WTC11 (cell line): ENCODE measurements at regions not wholly inside any gene's neighbourhood (a gene's known extent, or its start where the extent isn't known, plus 50 kb on each side); places are given as distances from the start of the nearest gene placed in this dataset.

Experiments used
- ATAC-seq: fragments of 200-7000 bp; cut with Tn5 transposase; 2 replicates; pipeline ENCODE4 v1.10.0; 2021; ENCODE audit warnings: mild to moderate bottlenecking, moderate library complexity
- CTCF ChIA-PET: fragments of 300-600 bp; sonication (Branson Sonifier 250); formaldehyde crosslinking; loops from one replicate; lab custom pipeline; 2021; ENCODE audit warnings: antibody characterized with exemption; lab: Charles Lee
- POLR2A ChIA-PET: fragments of 350-600 bp; sonication (Branson Sonifier 250); formaldehyde crosslinking; loops from one replicate; lab custom pipeline; 2021; ENCODE audit warnings: antibody characterized with exemption; lab: Charles Lee
- DNase-seq: peaks from one replicate; pipeline ENCODE4 v3.0.0; 2021; ENCODE audit warnings: low spot score
- H3K27ac Mint-ChIP-seq: 2 replicates; pipeline ENCODE4 v1.8.0; 2021; ENCODE audit warnings: mixed read lengths
- H3K27me3 Mint-ChIP-seq: 2 replicates; pipeline ENCODE4 v1.8.0; 2021; ENCODE audit warnings: low read depth, mild to moderate bottlenecking, moderate library complexity, mixed read lengths
- H3K36me3 Mint-ChIP-seq: 2 replicates; pipeline ENCODE4 v1.8.0; 2021; ENCODE audit warnings: mixed read lengths
- H3K4me1 Mint-ChIP-seq: 2 replicates; pipeline ENCODE4 v1.8.0; 2022; ENCODE audit warnings: mixed read lengths
- H3K4me3 Mint-ChIP-seq: 2 replicates; pipeline ENCODE4 v1.8.0; 2021; ENCODE audit warnings: mild to moderate bottlenecking, moderate library complexity, mixed read lengths
- H3K9me3 Mint-ChIP-seq: 2 replicates; pipeline ENCODE4 v1.8.0; 2021; ENCODE audit warnings: mixed read lengths
- ARID4B ChIP-seq: sonication (generic); formaldehyde crosslinking; IDR thresholded peaks from 2 replicates; pipeline ENCODE4 v1.8.0; 2023; ENCODE audit warnings: missing genetic modification reagents, mild to moderate bottlenecking, borderline replicate concordance
- ATF1 ChIP-seq: sonication (generic); formaldehyde crosslinking; IDR thresholded peaks from 2 replicates; pipeline ENCODE4 v1.8.1; 2023; ENCODE audit warnings: mild to moderate bottlenecking, moderate library complexity, missing genetic modification reagents
- ATF2 ChIP-seq: sonication (generic); formaldehyde crosslinking; IDR thresholded peaks from 2 replicates; pipeline ENCODE4 v1.8.1; 2022; ENCODE audit warnings: low read depth, missing genetic modification reagents, borderline replicate concordance
- ATF6 ChIP-seq: sonication (generic); formaldehyde crosslinking; IDR thresholded peaks from 2 replicates; pipeline ENCODE4 v1.8.1; 2023; ENCODE audit warnings: mild to moderate bottlenecking, missing genetic modification reagents
- FOXJ3 ChIP-seq: sonication (generic); formaldehyde crosslinking; IDR thresholded peaks from 2 replicates; pipeline ENCODE4 v1.9.0; 2021; ENCODE audit warnings: missing genetic modification reagents, mild to moderate bottlenecking, borderline replicate concordance
- FOXP4 ChIP-seq: sonication (generic); formaldehyde crosslinking; IDR thresholded peaks from 2 replicates; pipeline ENCODE4 v1.8.0; 2022; ENCODE audit warnings: mild to moderate bottlenecking, missing genetic modification reagents
- NR2C2 ChIP-seq: sonication (generic); formaldehyde crosslinking; IDR thresholded peaks from 2 replicates; pipeline ENCODE4 v1.8.0; 2022; ENCODE audit warnings: mild to moderate bottlenecking, missing genetic modification reagents
- OVOL2 ChIP-seq: fragments of 250-450 bp; sonication (Bioruptor Pico); IDR thresholded peaks from 2 replicates; pipeline ENCODE4 v1.9.0; 2021; ENCODE audit warnings: mild to moderate bottlenecking, borderline replicate concordance
- PREB ChIP-seq: sonication (generic); formaldehyde crosslinking; IDR thresholded peaks from 2 replicates; pipeline ENCODE4 v1.8.1; 2022; ENCODE audit warnings: mild to moderate bottlenecking, missing genetic modification reagents, moderate library complexity, borderline replicate concordance
- RELA ChIP-seq: sonication (generic); formaldehyde crosslinking; IDR thresholded peaks from 2 replicates; pipeline ENCODE4 v1.8.1; 2022; ENCODE audit warnings: missing genetic modification reagents, mild to moderate bottlenecking, borderline replicate concordance
- RORB ChIP-seq: fragments of 250-450 bp; sonication (Bioruptor Pico); IDR thresholded peaks from 2 replicates; pipeline ENCODE4 v1.9.0; 2021; ENCODE audit warnings: mild to moderate bottlenecking
- SMAD3 ChIP-seq: sonication (generic); formaldehyde crosslinking; IDR thresholded peaks from 2 replicates; pipeline ENCODE4 v1.8.0; 2022; ENCODE audit warnings: missing genetic modification reagents, mild to moderate bottlenecking, borderline replicate concordance
- SOX15 ChIP-seq: fragments of 250-450 bp; sonication (Bioruptor Pico); IDR thresholded peaks from 2 replicates; pipeline ENCODE4 v1.9.0; 2021; ENCODE audit warnings: mild to moderate bottlenecking
- TEAD4 ChIP-seq: sonication (generic); formaldehyde crosslinking; IDR thresholded peaks from 2 replicates; pipeline ENCODE4 v1.8.0; 2022; ENCODE audit warnings: mild to moderate bottlenecking, missing genetic modification reagents
- TP53 ChIP-seq: sonication (generic); formaldehyde crosslinking; IDR thresholded peaks from 2 replicates; pipeline ENCODE4 v1.8.1; 2023; ENCODE audit warnings: mild to moderate bottlenecking, missing genetic modification reagents
- ZNF317 ChIP-seq: sonication (generic); formaldehyde crosslinking; IDR thresholded peaks from 2 replicates; pipeline ENCODE4 v1.8.1; 2023; ENCODE audit warnings: low read depth, mild to moderate bottlenecking, moderate library complexity, missing genetic modification reagents, borderline replicate concordance
- TF ChIP-seq, protein P1 (sequence below): sonication (generic); formaldehyde crosslinking; IDR thresholded peaks from 2 replicates; pipeline ENCODE4 v1.8.1; 2023; ENCODE audit warnings: mild to moderate bottlenecking, moderate library complexity, missing genetic modification reagents
- TF ChIP-seq, protein P2 (sequence below): sonication (generic); formaldehyde crosslinking; IDR thresholded peaks from 2 replicates; pipeline ENCODE4 v1.8.0; 2022; ENCODE audit warnings: mild to moderate bottlenecking, missing genetic modification reagents
- TF ChIP-seq, protein P3 (sequence below): fragments of 250-450 bp; sonication (Bioruptor Pico); IDR thresholded peaks from 2 replicates; pipeline ENCODE4 v1.9.0; 2021; ENCODE audit warnings: mild to moderate bottlenecking

GRCh38 chr2:144572977-144573376 lies 53.1 kb upstream of the ZEB2 start:
- TF ChIP-seq TP53, result no peak
- TF ChIP-seq TEAD4 (CRISPR knock-in tag), result no peak
- no peak for TF ChIP-seq ATF1 (CRISPR knock-in tag)
- no peak for TF ChIP-seq ATF2
- no peak for TF ChIP-seq FOXJ3 (CRISPR knock-in tag)
- no peak for TF ChIP-seq FOXP4 (CRISPR knock-in tag)
- no peak for TF ChIP-seq SOX15 (CRISPR knock-in tag)
- no peak for TF ChIP-seq PREB (CRISPR knock-in tag)
- no peak for TF ChIP-seq OVOL2 (CRISPR knock-in tag)
- TF ChIP-seq RELA, result no peak
- no peak for TF ChIP-seq SMAD3 (CRISPR knock-in tag)
- TF ChIP-seq, protein P1, sequence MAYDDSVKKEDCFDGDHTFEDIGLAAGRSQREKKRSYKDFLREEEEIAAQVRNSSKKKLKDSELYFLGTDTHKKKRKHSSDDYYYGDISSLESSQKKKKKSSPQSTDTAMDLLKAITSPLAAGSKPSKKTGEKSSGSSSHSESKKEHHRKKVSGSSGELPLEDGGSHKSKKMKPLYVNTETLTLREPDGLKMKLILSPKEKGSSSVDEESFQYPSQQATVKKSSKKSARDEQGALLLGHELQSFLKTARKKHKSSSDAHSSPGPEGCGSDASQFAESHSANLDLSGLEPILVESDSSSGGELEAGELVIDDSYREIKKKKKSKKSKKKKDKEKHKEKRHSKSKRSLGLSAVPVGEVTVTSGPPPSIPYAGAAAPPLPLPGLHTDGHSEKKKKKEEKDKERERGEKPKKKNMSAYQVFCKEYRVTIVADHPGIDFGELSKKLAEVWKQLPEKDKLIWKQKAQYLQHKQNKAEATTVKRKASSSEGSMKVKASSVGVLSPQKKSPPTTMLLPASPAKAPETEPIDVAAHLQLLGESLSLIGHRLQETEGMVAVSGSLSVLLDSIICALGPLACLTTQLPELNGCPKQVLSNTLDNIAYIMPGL (CRISPR knock-in tag), result no peak
- Mint-ChIP-seq H3K4me1 (peaks cover 32% of the 10 kb centered on the region), H3K36me3 (no peaks in the 10 kb centered on the region), H3K27me3 (peaks cover 36% of the 10 kb centered on the region), H3K27ac (no peak overlapping the region), H3K9me3 (no peaks in the 10 kb centered on the region), H3K4me3 (no peak overlapping the region)
- ChIA-PET POLR2A (no interaction called here), CTCF (no interaction called here)
- no peak for DNase-seq
- no peak for ATAC-seq

DNA sequence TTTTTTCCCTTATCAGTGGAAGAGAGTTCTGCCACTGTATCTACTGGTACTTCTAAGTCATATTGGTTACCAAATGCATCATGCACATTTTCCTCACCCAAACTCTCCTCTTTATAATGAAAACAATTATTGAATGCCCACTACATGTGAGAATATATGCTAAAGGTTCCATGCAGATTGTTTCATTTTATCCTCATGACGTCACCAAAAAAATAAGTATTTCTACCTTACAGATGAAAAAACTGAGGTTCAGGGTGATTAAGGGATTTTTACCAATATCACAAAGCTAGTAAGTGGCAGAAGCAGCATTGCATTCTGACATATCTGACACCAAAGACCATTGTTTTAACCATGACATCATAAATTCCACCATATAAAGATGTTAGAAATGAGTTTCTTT lies 51.9 kb upstream of the ZEB2 start:
- TF ChIP-seq ATF6 (CRISPR knock-in tag) (no peak), NR2C2 (no peak), RORB (CRISPR knock-in tag) (no peak), ZNF317 (CRISPR knock-in tag) (no peak), ARID4B (CRISPR knock-in tag) (no peak)
- TF ChIP-seq, protein P2, sequence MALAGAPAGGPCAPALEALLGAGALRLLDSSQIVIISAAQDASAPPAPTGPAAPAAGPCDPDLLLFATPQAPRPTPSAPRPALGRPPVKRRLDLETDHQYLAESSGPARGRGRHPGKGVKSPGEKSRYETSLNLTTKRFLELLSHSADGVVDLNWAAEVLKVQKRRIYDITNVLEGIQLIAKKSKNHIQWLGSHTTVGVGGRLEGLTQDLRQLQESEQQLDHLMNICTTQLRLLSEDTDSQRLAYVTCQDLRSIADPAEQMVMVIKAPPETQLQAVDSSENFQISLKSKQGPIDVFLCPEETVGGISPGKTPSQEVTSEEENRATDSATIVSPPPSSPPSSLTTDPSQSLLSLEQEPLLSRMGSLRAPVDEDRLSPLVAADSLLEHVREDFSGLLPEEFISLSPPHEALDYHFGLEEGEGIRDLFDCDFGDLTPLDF (CRISPR knock-in tag), result no peak
- TF ChIP-seq, protein P1 (CRISPR knock-in tag), result no peak
- TF ChIP-seq, protein P3, sequence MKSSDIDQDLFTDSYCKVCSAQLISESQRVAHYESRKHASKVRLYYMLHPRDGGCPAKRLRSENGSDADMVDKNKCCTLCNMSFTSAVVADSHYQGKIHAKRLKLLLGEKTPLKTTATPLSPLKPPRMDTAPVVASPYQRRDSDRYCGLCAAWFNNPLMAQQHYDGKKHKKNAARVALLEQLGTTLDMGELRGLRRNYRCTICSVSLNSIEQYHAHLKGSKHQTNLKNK (CRISPR knock-in tag), result no peak
- TF ChIP-seq, all 79 proteins: peak for 0
- H3K4me3 Mint-ChIP-seq, result no peak overlapping the region
- no peak for ATAC-seq
- peaks cover 45% of the 10 kb centered on the region for H3K27me3 Mint-ChIP-seq
- H3K36me3 Mint-ChIP-seq, result no peaks in the 10 kb centered on the region
- no peak overlapping the region for H3K27ac Mint-ChIP-seq
- peaks cover 43% of the 10 kb centered on the region for H3K4me1 Mint-ChIP-seq
- POLR2A ChIA-PET, result no interaction called here
- H3K9me3 Mint-ChIP-seq, result no peaks in the 10 kb centered on the region
- CTCF ChIA-PET, result no interaction called here
- DNase-seq, result no peak
